Epithelial cell of prostate (primary cell): ENCODE measurements at regions not wholly inside any gene's neighbourhood (a gene's known extent, or its start where the extent isn't known, plus 50 kb on each side); places are given as distances from the start of the nearest gene placed in this dataset.
"Not testable (repeated sequence)": the region's sequence is repeated elsewhere in the genome, so short reads cannot be mapped to it uniquely, and the experiment has no call there.

ENCODE experiments used
- DNase-seq: peaks from one replicate; pipeline ENCODE4 v3.0.0-alpha.2; 2011; ENCODE audit warnings: low read depth, low spot score
- H3K27ac ChIP-seq: fragments of 450-650 bp; 2 replicates; pipeline ENCODE4 v1.5.1; 2017; ENCODE audit warnings: mild to moderate bottlenecking

DNA sequence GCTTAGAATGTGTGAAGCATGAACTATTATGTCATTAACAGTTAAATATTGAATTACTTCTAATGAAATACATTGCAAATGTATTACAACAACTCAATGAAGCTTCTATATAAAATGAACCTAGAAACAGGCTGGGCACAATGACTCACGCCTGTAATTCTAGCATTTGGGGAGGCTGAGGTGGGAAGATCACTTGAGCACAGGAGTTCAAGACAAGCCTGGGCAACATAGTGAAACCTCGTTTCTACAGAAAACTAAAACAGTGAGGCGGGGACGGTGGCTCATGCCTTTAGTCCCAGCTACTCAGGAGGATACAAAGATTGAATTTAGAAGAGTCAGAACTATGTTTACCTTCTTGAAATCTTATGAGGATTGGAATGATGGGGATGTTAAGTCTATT is 505.1 kb downstream of the SLITRK5 start:
- DNase-seq, result no peak
- H3K27ac ChIP-seq, result no peak overlapping the region

DNA sequence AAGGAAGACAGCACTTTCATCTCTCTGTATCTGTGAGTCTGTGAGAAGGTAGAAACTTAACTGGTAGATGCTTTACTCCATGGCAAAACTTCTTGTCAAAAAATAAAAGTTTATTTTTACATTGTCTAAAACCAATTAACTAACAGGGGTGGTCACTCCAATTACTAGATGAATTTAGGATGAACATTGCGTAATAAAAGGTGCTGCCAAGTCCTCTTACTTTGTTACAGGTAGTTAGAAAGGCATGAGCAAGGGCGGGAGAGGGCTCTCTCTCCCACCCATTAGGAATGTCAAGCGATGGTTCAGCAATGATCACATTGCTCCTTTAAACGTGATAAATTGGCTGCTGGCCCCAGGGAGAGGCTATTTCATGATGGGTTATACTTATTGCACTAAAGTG is 512.3 kb downstream of the SLITRK5 start:
- DNase-seq, result no peak
- no peak overlapping the region for H3K27ac ChIP-seq

DNA sequence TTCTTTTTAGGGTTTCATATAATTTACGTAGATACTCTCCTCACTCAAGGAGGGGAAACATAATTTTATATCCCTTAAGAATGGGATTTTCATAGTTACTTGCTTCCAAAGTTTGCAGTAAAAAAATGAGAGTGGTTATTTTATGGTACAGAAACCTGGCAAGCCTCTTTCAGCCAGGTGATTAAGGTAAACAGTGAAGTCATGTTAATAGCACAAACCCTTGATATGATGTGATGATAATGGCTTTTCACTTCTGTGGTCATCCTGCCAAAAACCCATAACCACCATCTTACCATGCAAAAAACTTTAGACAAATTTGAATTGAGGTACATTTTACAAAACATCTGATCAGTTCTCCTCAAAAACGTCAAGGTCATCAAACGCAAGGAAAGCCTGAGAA is 517.8 kb downstream of the SLITRK5 start:
- DNase-seq, result no peak
- H3K27ac ChIP-seq, result no peak overlapping the region

DNA sequence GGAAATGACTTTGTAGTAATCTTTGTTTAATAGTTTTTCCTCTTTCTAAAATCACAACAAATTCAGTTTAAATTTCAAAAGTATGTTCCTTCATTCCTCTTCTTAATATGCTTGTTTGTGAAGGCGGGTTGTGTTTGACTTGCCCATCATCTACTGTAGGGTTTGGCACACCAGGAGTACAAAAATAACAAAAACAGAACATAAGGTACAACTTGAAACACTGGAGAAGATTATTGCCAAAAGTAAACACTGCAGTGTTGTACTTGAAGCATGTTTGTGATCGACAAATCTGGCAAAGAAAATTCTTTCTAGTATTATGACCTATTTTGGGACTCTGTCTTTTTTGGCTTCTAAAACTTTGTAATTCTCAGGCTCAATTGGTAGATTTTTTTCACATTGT is 518.6 kb downstream of the SLITRK5 start:
- H3K27ac ChIP-seq, result no peak overlapping the region
- no peak for DNase-seq

DNA sequence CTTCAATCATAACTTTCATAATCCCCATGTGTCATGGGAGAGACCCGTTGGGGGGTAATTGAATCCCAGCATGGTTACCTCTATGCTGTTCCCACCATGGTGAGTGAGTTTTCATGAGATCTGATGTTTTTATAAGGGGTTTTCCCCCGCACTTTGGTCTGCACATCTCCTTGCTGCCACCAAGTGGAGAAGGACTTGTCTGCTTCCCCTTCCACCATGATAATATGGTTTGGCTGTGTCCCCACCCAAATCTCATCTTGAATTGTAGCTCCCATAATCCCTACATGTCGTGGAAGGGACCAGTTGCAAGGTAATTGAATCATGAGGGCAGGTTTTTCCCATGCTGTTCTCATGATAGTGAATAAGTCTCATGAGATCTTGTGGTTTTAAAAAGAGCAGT is 524.9 kb downstream of the SLITRK5 start:
- no peak for DNase-seq
- no peak overlapping the region for H3K27ac ChIP-seq

DNA sequence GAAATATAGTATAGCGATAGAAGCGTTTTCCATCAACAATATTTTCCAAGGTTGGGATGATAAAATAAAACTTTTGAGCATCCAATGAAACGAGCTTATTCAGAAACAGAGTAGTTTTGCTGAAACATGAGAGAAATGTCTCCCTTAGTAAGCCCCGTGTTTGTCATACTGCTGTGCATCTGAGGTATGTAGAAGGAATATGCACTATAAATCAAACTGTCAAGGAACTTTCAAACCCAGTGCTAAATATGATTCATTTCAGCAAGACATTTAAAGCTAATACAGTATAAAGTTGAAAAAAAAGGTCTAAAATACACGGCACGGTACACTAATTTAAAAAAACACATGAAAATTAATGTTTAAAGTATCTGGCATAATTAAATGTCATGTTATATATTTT is 546.2 kb downstream of the SLITRK5 start:
- H3K27ac ChIP-seq, result no peak overlapping the region
- DNase-seq, result no peak

DNA sequence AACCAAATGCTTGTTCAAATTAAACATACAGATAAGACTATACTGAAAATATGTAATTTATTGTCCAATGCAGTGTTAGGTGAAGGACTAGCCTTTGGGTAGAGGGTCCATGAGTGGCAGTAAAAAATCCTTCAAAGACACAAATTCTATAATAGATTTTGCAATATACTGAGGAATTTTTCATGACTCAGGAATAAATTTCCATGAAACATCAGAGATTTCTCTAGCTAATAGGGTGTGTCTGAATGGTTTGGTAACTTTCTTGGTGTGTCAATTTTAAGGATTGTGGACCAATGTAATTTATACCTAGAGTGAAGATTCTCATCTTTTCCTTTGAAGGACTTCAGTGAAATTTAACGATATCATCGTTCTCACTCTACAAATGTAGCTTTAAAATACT is 546.7 kb downstream of the SLITRK5 start:
- H3K27ac ChIP-seq, result no peak overlapping the region
- DNase-seq, result no peak

DNA sequence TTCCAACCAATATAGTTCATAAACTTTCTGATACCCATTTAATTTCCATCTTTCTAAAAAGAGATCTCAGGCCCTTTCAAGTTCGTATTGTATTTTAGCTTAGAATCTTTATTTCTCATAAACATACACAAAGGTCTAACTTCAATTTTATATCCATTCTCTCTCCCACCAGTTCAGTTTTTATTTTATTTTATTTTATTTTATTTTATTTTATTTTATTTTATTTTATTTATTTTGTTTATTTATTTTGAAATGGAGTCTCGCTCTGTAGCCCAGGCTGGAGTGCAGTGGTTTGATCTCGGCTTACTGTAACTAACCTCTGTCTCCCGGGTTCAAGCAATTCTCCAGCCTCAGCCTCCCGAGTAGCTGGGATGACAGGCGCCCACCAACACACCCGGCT is 552.8 kb downstream of the SLITRK5 start:
- no peak for DNase-seq
- no peak overlapping the region for H3K27ac ChIP-seq

DNA sequence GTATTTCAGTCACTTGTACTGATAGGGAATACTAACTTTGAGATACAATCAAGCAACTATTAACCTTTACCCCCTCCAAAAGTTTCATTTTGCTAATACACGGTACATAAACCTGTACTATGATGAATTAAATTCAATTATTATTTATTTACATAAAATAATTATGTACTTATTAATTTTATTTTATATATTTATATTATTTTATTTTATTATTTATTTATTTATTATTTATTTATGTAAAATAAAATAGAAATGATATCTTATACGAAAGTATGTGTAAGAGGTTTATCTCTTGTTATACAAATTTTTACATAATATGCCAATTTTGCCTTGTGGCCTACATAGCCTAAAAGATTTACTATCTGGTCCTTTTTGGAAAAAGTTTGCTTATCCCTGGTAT is 564.3 kb downstream of the SLITRK5 start:
- no peak for DNase-seq
- no peak overlapping the region for H3K27ac ChIP-seq

DNA sequence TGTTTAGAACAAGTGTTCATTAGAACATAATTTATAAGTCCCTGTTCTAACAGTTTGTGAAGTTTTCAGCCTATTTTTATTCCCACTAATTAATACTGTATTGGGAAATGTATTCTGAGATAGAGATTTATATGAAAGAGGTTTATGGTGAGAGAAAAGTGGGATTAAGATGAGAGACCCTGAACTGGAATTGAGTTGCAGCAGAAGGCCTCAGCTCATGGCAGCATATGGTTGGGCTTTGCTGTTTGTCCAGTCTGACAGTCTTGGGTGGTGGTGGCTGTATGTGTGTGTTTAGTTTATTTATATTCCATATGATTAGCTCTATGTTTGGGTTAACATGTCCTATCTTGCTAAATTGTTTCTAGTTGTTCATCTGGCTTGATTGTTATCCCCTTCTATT is 575.1 kb downstream of the SLITRK5 start:
- H3K27ac ChIP-seq, result no peak overlapping the region
- DNase-seq, result no peak

DNA sequence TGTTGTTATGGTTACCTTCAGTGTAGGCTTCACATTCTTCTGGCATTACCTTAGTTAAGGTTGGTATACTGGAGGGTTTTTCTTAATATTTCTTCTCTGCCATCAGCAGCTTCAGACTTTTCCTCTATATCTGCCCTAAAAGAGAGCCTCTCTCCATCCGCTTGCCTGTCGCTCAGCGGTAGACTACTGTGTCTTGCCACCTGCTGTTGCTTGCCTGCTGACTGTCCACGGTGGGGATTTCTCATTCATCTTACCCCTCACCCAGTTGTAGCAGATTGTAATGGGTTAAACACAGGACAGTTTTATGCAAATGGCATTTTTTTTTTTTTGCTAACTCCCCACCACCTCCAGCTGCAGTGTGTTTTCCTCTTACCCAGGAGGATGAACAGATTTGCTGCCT is 577.2 kb downstream of the SLITRK5 start:
- no peak for DNase-seq
- no peak overlapping the region for H3K27ac ChIP-seq

DNA sequence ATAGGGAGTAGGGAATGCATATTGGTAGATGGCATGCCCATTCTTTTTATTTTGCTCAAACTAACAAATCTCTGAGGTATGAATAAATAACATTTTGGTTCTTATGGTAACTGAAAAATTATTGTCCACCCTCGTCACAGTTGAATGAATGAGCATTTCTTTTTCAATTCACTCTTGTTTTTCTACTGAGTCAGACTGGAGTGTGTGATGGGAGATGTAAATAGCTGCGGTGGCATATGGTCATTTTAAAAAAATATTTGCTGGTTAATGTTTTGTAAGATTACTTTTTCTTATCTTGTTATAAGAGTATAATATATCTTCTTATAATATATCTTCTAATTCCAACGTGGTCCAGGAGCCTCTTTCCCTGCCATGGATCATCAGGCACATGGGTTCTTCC is 586.5 kb downstream of the SLITRK5 start:
- no peak for DNase-seq
- no peak overlapping the region for H3K27ac ChIP-seq

DNA sequence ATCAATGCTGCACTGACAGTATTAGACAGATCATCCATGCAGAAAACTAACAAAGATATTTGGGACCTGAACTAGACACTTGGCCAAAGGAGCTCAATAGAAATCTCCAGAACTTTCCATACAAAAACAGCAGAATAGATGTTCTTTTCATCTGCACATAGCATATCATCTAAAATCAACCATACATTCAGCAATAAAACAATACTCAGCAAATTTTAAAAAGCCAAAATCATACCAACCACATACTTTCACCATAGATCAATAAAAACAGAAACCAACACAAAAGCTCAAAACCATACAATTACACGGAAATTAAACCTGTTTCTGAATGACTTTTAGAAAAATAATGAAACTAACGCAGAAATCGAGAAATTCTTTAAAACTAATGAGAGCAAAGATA is 592.6 kb downstream of the SLITRK5 start:
- no peak overlapping the region for H3K27ac ChIP-seq
- DNase-seq, result no peak

DNA sequence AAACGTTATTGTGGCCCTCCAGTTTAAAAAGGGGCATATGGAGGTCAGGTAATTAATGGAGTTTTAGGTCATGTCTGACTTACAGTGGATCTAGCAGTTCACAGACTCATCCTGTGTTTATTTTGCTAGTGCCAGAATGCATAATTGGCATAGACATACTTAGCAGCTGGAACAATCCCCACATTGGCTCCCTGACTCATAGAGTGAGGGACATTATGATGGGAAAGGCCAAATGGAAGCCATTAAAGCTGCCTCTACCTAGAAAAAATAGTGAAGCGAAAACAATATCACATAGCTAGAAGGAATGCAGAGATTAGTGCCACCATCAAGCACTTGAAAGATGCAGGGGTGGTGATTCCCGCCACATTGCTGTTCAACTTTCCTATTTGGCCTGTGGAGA is 610.7 kb downstream of the SLITRK5 start:
- no peak for DNase-seq

DNA sequence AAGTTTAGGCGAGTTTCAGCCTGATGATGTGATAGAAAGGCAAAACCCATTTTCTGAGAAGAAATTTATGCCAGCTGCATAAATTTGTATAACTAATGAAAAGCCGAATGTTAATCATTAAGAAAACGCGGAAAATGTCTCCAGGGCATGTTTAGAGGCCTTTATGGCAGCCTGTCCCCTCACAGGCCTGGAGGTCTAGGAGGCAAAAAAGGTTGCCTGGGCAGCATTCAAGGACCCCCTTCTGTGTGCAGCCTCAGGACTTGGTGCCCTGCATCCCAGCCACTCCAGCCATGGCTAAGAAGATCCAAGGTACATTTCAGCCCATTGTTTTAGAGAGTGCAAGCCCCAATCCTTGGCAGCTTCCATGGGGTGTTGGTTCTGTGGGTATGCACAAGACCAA is 614.2 kb downstream of the SLITRK5 start:
- no peak overlapping the region for H3K27ac ChIP-seq
- DNase-seq, result no peak

More for the DNA sequence above, 610.7 kb downstream of the SLITRK5 start:
- H3K27ac ChIP-seq, result no peak overlapping the region

DNA sequence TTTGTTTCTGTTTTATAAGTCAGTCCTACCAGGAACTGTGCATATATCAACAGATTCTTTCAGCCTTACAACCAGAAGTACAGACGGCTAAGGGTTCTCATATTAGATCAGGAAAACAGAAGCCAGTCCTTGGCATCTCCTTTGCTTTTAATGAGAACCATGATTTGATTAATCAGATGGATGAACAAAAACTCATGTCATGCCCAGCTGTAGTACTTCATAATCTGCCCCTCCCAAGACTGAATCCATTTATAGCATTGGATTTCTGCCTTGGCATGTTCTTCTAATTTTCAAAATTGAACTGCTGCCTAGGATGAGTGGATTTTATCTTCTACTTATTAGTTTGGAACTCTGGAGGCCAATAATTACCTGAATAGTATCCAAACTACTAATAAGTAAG is 617.2 kb downstream of the SLITRK5 start:
- no peak overlapping the region for H3K27ac ChIP-seq
- no peak for DNase-seq

DNA sequence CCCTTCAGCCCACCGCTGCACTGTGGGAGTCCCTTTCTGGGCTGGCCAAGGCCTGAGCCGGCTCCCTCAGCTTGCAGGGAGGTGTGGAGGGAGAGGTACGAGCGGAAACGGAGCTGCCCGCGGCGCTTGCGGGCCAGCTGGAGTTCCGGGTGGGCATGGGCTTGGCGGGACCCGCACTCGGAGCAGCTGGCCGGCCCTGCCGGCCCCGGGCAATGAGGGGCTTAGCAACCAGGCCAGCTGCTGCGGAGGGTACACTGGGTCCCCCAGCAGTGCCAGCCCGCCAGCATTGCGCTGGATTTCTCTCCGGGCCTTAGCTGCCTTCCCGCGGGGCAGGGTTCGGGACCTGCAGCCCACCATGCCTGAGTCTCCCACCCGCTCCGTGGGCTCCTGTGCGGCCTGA is 620.6 kb downstream of the SLITRK5 start:
- DNase-seq, H3K27ac ChIP-seq: not testable (repeated sequence)

DNA sequence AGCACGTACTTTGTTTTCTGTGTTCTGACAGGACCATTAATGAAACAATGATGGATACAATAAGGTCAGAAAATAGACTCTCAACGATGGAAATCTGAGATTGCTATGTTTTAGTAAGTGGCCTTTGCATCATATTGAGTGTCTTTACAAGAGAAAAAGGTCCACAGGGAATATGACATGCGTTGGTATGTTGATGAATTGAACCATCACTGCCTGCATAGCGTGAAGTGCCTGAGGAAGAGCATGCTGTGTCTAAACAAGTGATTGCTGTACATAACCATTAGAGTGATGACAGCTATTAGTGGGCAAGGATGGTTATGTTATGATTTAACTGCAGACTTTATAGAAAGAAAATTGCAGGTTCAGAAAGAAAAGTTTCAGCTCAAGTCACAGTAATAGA is 623.2 kb downstream of the SLITRK5 start:
- no peak overlapping the region for H3K27ac ChIP-seq

DNA sequence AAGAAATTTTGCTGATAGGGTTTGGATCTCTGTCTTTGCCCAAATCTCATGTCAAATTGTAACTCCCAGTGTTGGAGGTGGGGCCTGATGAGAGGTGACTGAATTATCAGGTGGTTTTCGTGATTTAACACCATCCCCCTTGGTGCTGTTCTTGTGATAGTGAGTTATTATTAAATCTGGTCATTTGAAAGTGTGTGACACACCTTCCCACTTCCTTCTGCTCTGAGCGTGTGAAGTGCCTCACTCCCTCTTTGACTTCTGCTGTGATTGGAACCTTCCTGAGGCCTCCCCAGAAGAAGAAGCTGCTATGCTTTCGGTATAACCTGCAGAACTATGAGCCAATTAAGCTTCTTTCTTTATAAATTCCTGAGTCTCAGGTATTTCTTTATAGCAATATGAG is 632.0 kb downstream of the SLITRK5 start:
- DNase-seq, result no peak

More for the DNA sequence above, 623.2 kb downstream of the SLITRK5 start:
- no peak for DNase-seq

DNA sequence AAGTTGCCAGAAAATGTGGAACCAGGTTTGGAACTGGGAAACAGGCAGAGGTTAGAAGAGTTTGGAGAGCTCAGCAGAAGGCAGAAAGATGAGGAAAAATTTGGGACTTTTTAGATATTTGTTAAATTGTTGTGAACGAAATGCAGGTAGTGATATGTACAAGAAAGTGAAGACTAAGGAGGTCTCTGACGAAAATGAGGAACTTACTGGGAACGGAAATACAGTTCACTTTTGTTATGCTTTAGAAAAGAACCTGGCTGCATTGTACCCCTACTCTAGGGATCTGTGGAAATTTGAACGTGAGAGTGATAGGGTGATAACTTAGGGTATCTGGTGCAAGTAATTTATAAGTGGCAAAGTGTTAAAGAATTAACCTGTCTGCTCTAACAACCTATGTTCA is 632.4 kb downstream of the SLITRK5 start:
- no peak overlapping the region for H3K27ac ChIP-seq
- DNase-seq, result no peak

More for the DNA sequence above, 632.0 kb downstream of the SLITRK5 start:
- H3K27ac ChIP-seq, result no peak overlapping the region

DNA sequence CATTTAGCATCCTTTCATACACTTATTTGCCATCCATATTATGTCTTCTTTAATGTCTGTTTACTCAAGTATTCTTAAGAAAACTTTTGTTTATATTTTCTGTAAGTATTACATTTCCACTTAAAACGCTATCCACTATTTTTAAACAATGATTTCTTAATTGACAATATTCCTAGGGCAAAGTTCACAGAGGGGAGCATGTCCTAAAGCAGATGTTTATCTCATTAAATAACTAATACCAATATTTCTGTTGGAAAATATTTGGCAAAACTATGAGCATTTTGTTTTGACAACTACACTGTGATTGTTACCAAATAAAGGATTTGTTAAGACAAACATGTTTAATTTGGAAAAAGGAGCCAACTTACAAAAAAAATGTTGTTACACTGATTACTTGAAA is 643.3 kb downstream of the SLITRK5 start:
- DNase-seq, result no peak
- H3K27ac ChIP-seq, result no peak overlapping the region

DNA sequence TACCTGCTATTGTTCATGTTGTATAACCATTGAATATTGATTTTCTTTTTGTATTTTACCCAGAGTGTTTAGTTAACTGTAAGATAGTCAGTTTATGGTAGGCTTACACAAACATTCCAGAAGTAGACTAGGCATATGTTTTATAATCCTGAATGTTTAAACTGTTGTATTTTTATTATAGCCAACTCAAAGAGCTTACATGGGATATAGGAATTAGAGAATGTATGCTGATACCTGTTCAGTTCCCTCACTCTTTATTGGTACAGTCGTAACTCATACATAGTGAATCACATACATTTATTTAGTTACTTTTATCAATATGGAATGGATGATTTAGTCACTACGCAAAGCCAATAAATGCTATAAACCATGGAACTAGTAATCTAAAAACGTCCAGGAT is 657.9 kb downstream of the SLITRK5 start:
- DNase-seq, result no peak

DNA sequence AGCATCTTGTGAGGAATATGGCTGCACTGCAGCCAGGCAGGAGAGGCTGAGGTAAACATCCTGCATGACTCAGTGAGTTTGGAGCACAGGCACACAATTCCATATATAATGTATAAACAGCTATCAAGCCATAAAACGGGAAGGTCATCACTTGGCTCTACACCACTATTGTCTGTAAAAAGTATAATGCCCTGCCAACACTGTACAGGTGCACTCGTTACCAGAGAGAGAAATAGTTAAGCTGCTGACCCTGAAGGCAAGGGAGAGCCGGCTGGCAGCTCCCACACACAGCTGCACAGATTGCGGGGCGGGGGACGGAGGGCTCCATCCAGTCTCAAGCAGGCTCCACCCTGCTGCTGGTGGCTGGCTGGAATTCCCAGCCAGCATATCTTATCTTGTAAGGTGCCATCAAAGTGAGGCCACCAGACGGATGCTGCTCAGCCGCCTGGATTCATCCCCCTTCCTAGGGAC is 668.1 kb downstream of the SLITRK5 start:
- no peak for DNase-seq
- no peak overlapping the region for H3K27ac ChIP-seq

More for the DNA sequence above, 657.9 kb downstream of the SLITRK5 start:
- H3K27ac ChIP-seq, result no peak overlapping the region
